ENCODE measurements at regions not wholly inside any gene's neighbourhood (a gene's known extent, or its start where the extent isn't known, plus 50 kb on each side); places are given as distances from the start of the nearest gene placed in this dataset.

GRCh38 chr17:71830866-71831265 lies 290.0 kb upstream of the SOX9 start:
- H3K36me3 ChIP-seq (ENCODE audit: control insufficient read depth in 2 of 2, extremely low read depth in 1 of 2, insufficient read depth in 2 of 2, low read length in 2 of 2) = no peaks in the 10 kb centered on the region
- H2AFZ ChIP-seq (ENCODE audit: control insufficient read depth, low read length) = no peak overlapping the region
- H3K27ac ChIP-seq (ENCODE audit: control insufficient read depth, insufficient read depth, low read length) = no peak overlapping the region
- TF ChIP-seq CTCF (optimal IDR thresholded peaks at IDR 0.05 in 1 of 3, IDR thresholded peaks at IDR 0.05 in 1 of 3, conservative IDR thresholded peaks at IDR 0.05 in 1 of 3; ENCODE audit: extremely low read depth in 1 of 3, insufficient read depth in 2 of 3, low read length in 3 of 3) = no peak
- TF ChIP-seq EZH2 (IDR thresholded peaks at IDR 0.05; ENCODE audit: low read length) = no peak
- H3K9me1 ChIP-seq (ENCODE audit: control insufficient read depth, extremely low read depth, insufficient read depth, low read length) = no peaks in the 10 kb centered on the region
- FAIRE-seq (no peak), DNase-seq (ENCODE audit: low read depth, low spot score) (no peak)
- H3K79me2 ChIP-seq (ENCODE audit: control insufficient read depth, insufficient read depth, low read length) = no peaks in the 10 kb centered on the region
- H3K27me3 ChIP-seq (ENCODE audit: control insufficient read depth, extremely low read depth, insufficient read depth, low read length) = no peaks in the 10 kb centered on the region
- no peaks in the 10 kb centered on the region for H3K4me1 ChIP-seq (ENCODE audit: control insufficient read depth, extremely low read depth, insufficient read depth, low read length)
- no peak overlapping the region for H3K9ac ChIP-seq (ENCODE audit: control insufficient read depth, extremely low read depth, insufficient read depth, low read length)
- H3K4me3 ChIP-seq (ENCODE audit: control insufficient read depth in 2 of 3, extremely low read depth in 1 of 3, insufficient read depth in 2 of 3, low read depth in 1 of 3, low read length in 3 of 3) = no peak overlapping the region
- H3K4me2 ChIP-seq (ENCODE audit: control insufficient read depth, extremely low read depth, insufficient read depth, low read depth, low read length) = no peak overlapping the region
- dilution Hi-C loops (cut with MboI; ENCODE audit: extremely low pct_ligation_motif_present, low sequenced_read_pairs) = no loop called here
- H4K20me1 ChIP-seq (ENCODE audit: control insufficient read depth, extremely low read depth, insufficient read depth, low read length) = no peaks in the 10 kb centered on the region
- H3K9me3 ChIP-seq (ENCODE audit: control insufficient read depth, low read depth, low read length) = no peaks in the 10 kb centered on the region

- FAIRE-seq (no peak), DNase-seq (ENCODE audit: low read depth, low spot score) (no peak)
- Histone ChIP-seq H3K4me3 (ENCODE audit: control insufficient read depth in 2 of 3, extremely low read depth in 1 of 3, insufficient read depth in 2 of 3, low read depth in 1 of 3, low read length in 3 of 3) (no peak overlapping the region), H3K9me3 (ENCODE audit: control insufficient read depth, low read depth, low read length) (no peaks in the 10 kb centered on the region), H3K4me1 (ENCODE audit: control insufficient read depth, extremely low read depth, insufficient read depth, low read length) (no peaks in the 10 kb centered on the region), H3K79me2 (ENCODE audit: control insufficient read depth, insufficient read depth, low read length) (no peaks in the 10 kb centered on the region), H4K20me1 (ENCODE audit: control insufficient read depth, extremely low read depth, insufficient read depth, low read length) (no peaks in the 10 kb centered on the region), H3K36me3 (ENCODE audit: control insufficient read depth in 2 of 2, extremely low read depth in 1 of 2, insufficient read depth in 2 of 2, low read length in 2 of 2) (no peaks in the 10 kb centered on the region), H3K9me1 (ENCODE audit: control insufficient read depth, extremely low read depth, insufficient read depth, low read length) (no peaks in the 10 kb centered on the region), H3K9ac (ENCODE audit: control insufficient read depth, extremely low read depth, insufficient read depth, low read length) (no peak overlapping the region), H3K27me3 (ENCODE audit: control insufficient read depth, extremely low read depth, insufficient read depth, low read length) (no peaks in the 10 kb centered on the region), H3K27ac (ENCODE audit: control insufficient read depth, insufficient read depth, low read length) (no peak overlapping the region), H3K4me2 (ENCODE audit: control insufficient read depth, extremely low read depth, insufficient read depth, low read depth, low read length) (no peak overlapping the region), H2AFZ (ENCODE audit: control insufficient read depth, low read length) (no peak overlapping the region)
- dilution Hi-C loops (cut with MboI; ENCODE audit: extremely low pct_ligation_motif_present, low sequenced_read_pairs) = no loop called here
- no peak for TF ChIP-seq CTCF (optimal IDR thresholded peaks at IDR 0.05 in 1 of 3, IDR thresholded peaks at IDR 0.05 in 1 of 3, conservative IDR thresholded peaks at IDR 0.05 in 1 of 3; ENCODE audit: extremely low read depth in 1 of 3, insufficient read depth in 2 of 3, low read length in 3 of 3)
- TF ChIP-seq EZH2 (IDR thresholded peaks at IDR 0.05; ENCODE audit: low read length) = no peak
Measured at GRCh38 chr17:71842986-71843385, 277.8 kb upstream of the SOX9 start.

Data from keratinocyte (primary cell).